ENCODE measurements at regions not wholly inside any gene's neighbourhood (a gene's known extent, or its start where the extent isn't known, plus 50 kb on each side); places are given as distances from the start of the nearest gene placed in this dataset.
"Not testable (repeated sequence)": the region's sequence is repeated elsewhere in the genome, so short reads cannot be mapped to it uniquely, and the experiment has no call there.

- no peak for DNase-seq (ENCODE audit: extremely low read depth, low read depth)
- TF ChIP-seq CTCF (IDR thresholded peaks at IDR 0.05; ENCODE audit: low read depth, low read length): no peak
Measured at GRCh38 chr14:39615352-39615751, 183.1 kb upstream of the FBXO33 start.

- no peak for DNase-seq (ENCODE audit: extremely low read depth, low read depth)
Measured at GRCh38 chr14:39614297-39614923, 182.2 kb upstream of the FBXO33 start.

GRCh38 chr14:39609119-39609518, 176.9 kb upstream of the FBXO33 start:
- no peak for DNase-seq (ENCODE audit: extremely low read depth, low read depth)
- no peak for TF ChIP-seq CTCF (IDR thresholded peaks at IDR 0.05; ENCODE audit: low read depth, low read length)

More at GRCh38 chr14:39614297-39614923, 182.2 kb upstream of the FBXO33 start:
- no peak for TF ChIP-seq CTCF (IDR thresholded peaks at IDR 0.05; ENCODE audit: low read depth, low read length)

- no peak for TF ChIP-seq CTCF (IDR thresholded peaks at IDR 0.05; ENCODE audit: low read depth, low read length)
- no peak for DNase-seq (ENCODE audit: extremely low read depth, low read depth)
Measured at GRCh38 chr14:39607978-39608377, 175.7 kb upstream of the FBXO33 start.

GRCh38 chr14:39603942-39604341, 171.7 kb upstream of the FBXO33 start:
- DNase-seq (ENCODE audit: extremely low read depth, low read depth): no peak
- TF ChIP-seq CTCF (IDR thresholded peaks at IDR 0.05; ENCODE audit: low read depth, low read length): no peak

- no peak for TF ChIP-seq CTCF (IDR thresholded peaks at IDR 0.05; ENCODE audit: low read depth, low read length)
- no peak for DNase-seq (ENCODE audit: extremely low read depth, low read depth)
Measured at GRCh38 chr14:39593377-39593776, 161.1 kb upstream of the FBXO33 start.

GRCh38 chr14:39592116-39592789, 160.0 kb upstream of the FBXO33 start:
- no peak for TF ChIP-seq CTCF (IDR thresholded peaks at IDR 0.05; ENCODE audit: low read depth, low read length)

GRCh38 chr14:39589882-39590281, 157.6 kb upstream of the FBXO33 start:
- DNase-seq (ENCODE audit: extremely low read depth, low read depth): not testable (repeated sequence)

More at GRCh38 chr14:39592116-39592789, 160.0 kb upstream of the FBXO33 start:
- DNase-seq (ENCODE audit: extremely low read depth, low read depth): no peak

All from AG09319 (cell line).